ENCODE measurements at regions not wholly inside any gene's neighbourhood (a gene's known extent, or its start where the extent isn't known, plus 50 kb on each side); places are given as distances from the start of the nearest gene placed in this dataset.
A peak's percentile ranks its signal among the peaks of the same experiment; 100 is the strongest.

GRCh38 chr12:25058012-25058411, 109.1 kb upstream of the BCAT1 start:
- H3K9me3 Mint-ChIP-seq, result no peaks in the 10 kb centered on the region
- H3K36me3 Mint-ChIP-seq, result peaks cover 15% of the 10 kb centered on the region
- H3K4me1 Mint-ChIP-seq, result peaks cover 60 to 75% (median 71%) of the 10 kb centered on the region in 3 donors
- CTCF ChIA-PET, result no interaction called here
- no peaks in the 10 kb centered on the region for H3K27me3 Mint-ChIP-seq
- no peak for DNase-seq
- Histone ChIP-seq H3K27me3 (replicated peaks in 1 of 2; ENCODE audit: control insufficient read depth in 2 of 2, extremely low read depth in 1 of 2, insufficient read depth in 2 of 2, low read length in 1 of 2) (no peaks in the 10 kb centered on the region), H3K4me1 (ENCODE audit: control insufficient read depth in 1 of 2, extremely low read depth in 1 of 2, insufficient read depth in 2 of 2, low read length in 2 of 2) (peaks cover 22 to 30% of the 10 kb centered on the region in 2 experiments), H3K4me3 (ENCODE audit: control insufficient read depth in 1 of 2, extremely low read depth in 1 of 2, low read length in 1 of 2) (no peak overlapping the region), H3K9me3 (no peaks in the 10 kb centered on the region), H3K36me3 (ENCODE audit: control insufficient read depth in 2 of 2, extremely low read depth in 1 of 2, insufficient read depth in 1 of 2, low read length in 1 of 2) (peaks cover 0 to 4% of the 10 kb centered on the region in 2 donors), H3K27ac (ENCODE audit: low read length) (no peak overlapping the region)
- H3K4me3 Mint-ChIP-seq, result peak overlapping the region; percentile 11 to 81 (median 39)
- peak overlapping the region in 1 of 2 donors; percentile 45 for H3K27ac Mint-ChIP-seq
- POLR2A ChIA-PET, result interaction anchor here in 1 of 2 donors (0.7 kb wide), 1 partner anchor 20 kb away, joined by 3 read pairs; no protein-coding TSS in a partner anchor
- ATAC-seq (replicated peaks in 1 of 4), result no peak
- WGBS (ENCODE audit: insufficient coverage), result no CpG with 5 or more reads among the region's 5 CpGs

GRCh38 chr12:25056486-25057130, 107.7 kb upstream of the BCAT1 start:
- peaks cover 65 to 68% (median 65%) of the 10 kb centered on the region in 3 donors for H3K4me1 Mint-ChIP-seq
- H3K9me3 Mint-ChIP-seq, result no peaks in the 10 kb centered on the region
- Histone ChIP-seq H3K4me3 (ENCODE audit: control insufficient read depth in 1 of 2, extremely low read depth in 1 of 2, low read length in 1 of 2) (no peak overlapping the region), H3K27me3 (replicated peaks in 1 of 2; ENCODE audit: control insufficient read depth in 2 of 2, extremely low read depth in 1 of 2, insufficient read depth in 2 of 2, low read length in 1 of 2) (no peaks in the 10 kb centered on the region), H3K27ac (ENCODE audit: low read length) (peak overlapping the region; percentile 20), H3K4me1 (ENCODE audit: control insufficient read depth in 1 of 2, extremely low read depth in 1 of 2, insufficient read depth in 2 of 2, low read length in 2 of 2) (peaks cover 23 to 32% of the 10 kb centered on the region in 2 experiments), H3K9me3 (no peaks in the 10 kb centered on the region), H3K36me3 (ENCODE audit: control insufficient read depth in 2 of 2, extremely low read depth in 1 of 2, insufficient read depth in 1 of 2, low read length in 1 of 2) (no peaks in the 10 kb centered on the region)
- no CpG with 5 or more reads among the region's 3 CpGs for WGBS (ENCODE audit: insufficient coverage)
- peaks cover 4% of the 10 kb centered on the region for H3K36me3 Mint-ChIP-seq
- ChIA-PET CTCF (interaction anchor here (0.6 to 0.9 kb wide), 3 partner anchors 9 to 331 kb away, joined by 3 to 4 read pairs (median 3); no protein-coding TSS in a partner anchor), POLR2A (no interaction called here)
- DNase-seq, result peak in 1 of 35 experiments; percentile 10
- H3K4me3 Mint-ChIP-seq, result peak overlapping the region; percentile 80 to 81 (median 81)
- H3K27me3 Mint-ChIP-seq, result no peaks in the 10 kb centered on the region
- peak overlapping the region; percentile 32 to 93 for H3K27ac Mint-ChIP-seq
- no peak for ATAC-seq (replicated peaks in 1 of 4)

DNA sequence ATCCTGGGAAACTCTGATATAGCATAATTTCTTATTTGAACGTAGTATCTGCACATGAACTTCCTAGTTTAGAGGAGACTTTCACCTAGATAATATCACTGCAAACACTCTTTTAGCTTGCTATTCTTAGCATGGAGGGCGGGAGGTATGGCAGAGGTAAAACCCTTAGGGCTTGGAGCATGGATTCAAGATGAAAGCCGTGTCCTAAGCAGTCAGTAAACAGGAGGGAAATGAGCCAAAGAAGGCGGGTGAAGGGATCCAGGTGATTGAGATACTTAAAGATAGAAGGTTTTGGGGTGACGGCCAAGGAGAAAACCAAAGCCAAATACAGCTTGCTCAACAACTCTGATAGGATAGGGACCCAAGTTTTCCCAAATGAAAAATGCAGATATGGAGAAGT, 107.1 kb upstream of the BCAT1 start:
- DNase-seq (peak in 1 of 35 experiments; percentile 11), ATAC-seq (replicated peaks in 1 of 4) (no peak)
- Mint-ChIP-seq H3K9me3 (no peaks in the 10 kb centered on the region), H3K4me1 (peaks cover 67 to 71% (median 71%) of the 10 kb centered on the region in 3 donors), H3K27me3 (no peaks in the 10 kb centered on the region), H3K36me3 (peaks cover 4% of the 10 kb centered on the region), H3K27ac (peak overlapping the region; percentile 82 to 93), H3K4me3 (peak overlapping the region; percentile 80 to 81 (median 81))
- Histone ChIP-seq H3K27ac (ENCODE audit: low read length) (peak overlapping the region; percentile 15), H3K4me3 (ENCODE audit: control insufficient read depth in 1 of 2, extremely low read depth in 1 of 2, low read length in 1 of 2) (peak overlapping the region in 1 of 2 donors; percentile 8), H3K9me3 (no peaks in the 10 kb centered on the region), H3K27me3 (replicated peaks in 1 of 2; ENCODE audit: control insufficient read depth in 2 of 2, extremely low read depth in 1 of 2, insufficient read depth in 2 of 2, low read length in 1 of 2) (no peaks in the 10 kb centered on the region), H3K36me3 (ENCODE audit: control insufficient read depth in 2 of 2, extremely low read depth in 1 of 2, insufficient read depth in 1 of 2, low read length in 1 of 2) (no peaks in the 10 kb centered on the region), H3K4me1 (ENCODE audit: control insufficient read depth in 1 of 2, extremely low read depth in 1 of 2, insufficient read depth in 2 of 2, low read length in 2 of 2) (peaks cover 25 to 38% of the 10 kb centered on the region in 2 experiments)
- CTCF ChIA-PET, result interaction anchor here (0.6 to 0.9 kb wide), 4 partner anchors 10 to 331 kb away, joined by 3 to 4 read pairs (median 3); no protein-coding TSS in a partner anchor
- WGBS (ENCODE audit: insufficient coverage), result 61% methylated on average over 2 of the region's 5 CpGs
- POLR2A ChIA-PET, result no interaction called here

GRCh38 chr12:25054783-25055144, 105.9 kb upstream of the BCAT1 start:
- Mint-ChIP-seq H3K27me3 (no peaks in the 10 kb centered on the region), H3K4me1 (peaks cover 63 to 71% (median 67%) of the 10 kb centered on the region in 3 donors), H3K9me3 (peaks cover 0 to 3% (median 0%) of the 10 kb centered on the region in 3 donors), H3K36me3 (peaks cover 4% of the 10 kb centered on the region), H3K4me3 (peak overlapping the region; percentile 81 to 85 (median 81)), H3K27ac (peak overlapping the region; percentile 93 to 94)
- Histone ChIP-seq H3K4me3 (ENCODE audit: control insufficient read depth in 1 of 2, extremely low read depth in 1 of 2, low read length in 1 of 2) (peak overlapping the region; percentile 69 to 70), H3K36me3 (ENCODE audit: control insufficient read depth in 2 of 2, extremely low read depth in 1 of 2, insufficient read depth in 1 of 2, low read length in 1 of 2) (no peaks in the 10 kb centered on the region), H3K27ac (ENCODE audit: low read length) (peak overlapping the region; percentile 92), H3K9me3 (no peaks in the 10 kb centered on the region), H3K4me1 (ENCODE audit: control insufficient read depth in 1 of 2, extremely low read depth in 1 of 2, insufficient read depth in 2 of 2, low read length in 2 of 2) (peaks cover 26 to 44% of the 10 kb centered on the region in 2 experiments), H3K27me3 (replicated peaks in 1 of 2; ENCODE audit: control insufficient read depth in 2 of 2, extremely low read depth in 1 of 2, insufficient read depth in 2 of 2, low read length in 1 of 2) (no peaks in the 10 kb centered on the region)
- DNase-seq, result peak in 31 of 35 experiments; percentile 8 to 60 (median 30)
- POLR2A ChIA-PET, result no interaction called here
- ATAC-seq (replicated peaks in 1 of 4), result no peak
- WGBS (ENCODE audit: insufficient coverage), result 0% methylated on average over 3 of the region's 5 CpGs
- CTCF ChIA-PET, result no interaction called here

- Histone ChIP-seq H3K4me3 (ENCODE audit: control insufficient read depth in 1 of 2, extremely low read depth in 1 of 2, low read length in 1 of 2) (peak overlapping the region; percentile 69 to 70), H3K36me3 (ENCODE audit: control insufficient read depth in 2 of 2, extremely low read depth in 1 of 2, insufficient read depth in 1 of 2, low read length in 1 of 2) (no peaks in the 10 kb centered on the region), H3K27ac (ENCODE audit: low read length) (peak overlapping the region; percentile 92), H3K9me3 (no peaks in the 10 kb centered on the region), H3K4me1 (ENCODE audit: control insufficient read depth in 1 of 2, extremely low read depth in 1 of 2, insufficient read depth in 2 of 2, low read length in 2 of 2) (peaks cover 26 to 44% of the 10 kb centered on the region in 2 experiments), H3K27me3 (replicated peaks in 1 of 2; ENCODE audit: control insufficient read depth in 2 of 2, extremely low read depth in 1 of 2, insufficient read depth in 2 of 2, low read length in 1 of 2) (no peaks in the 10 kb centered on the region)
- peaks cover 0 to 3% (median 0%) of the 10 kb centered on the region in 3 donors for H3K9me3 Mint-ChIP-seq
- CTCF ChIA-PET, result interaction anchor here (1.0 to 1.5 kb wide), 2 partner anchors 61 to 75 kb away, joined by 4 read pairs; no protein-coding TSS in a partner anchor
- no CpG with 5 or more reads among the region's 4 CpGs for WGBS (ENCODE audit: insufficient coverage)
- DNase-seq, result peak in 1 of 35 experiments; percentile 14
- peak overlapping the region; percentile 81 to 85 (median 81) for H3K4me3 Mint-ChIP-seq
- peak overlapping the region; percentile 93 to 94 for H3K27ac Mint-ChIP-seq
- no peaks in the 10 kb centered on the region for H3K27me3 Mint-ChIP-seq
- peaks cover 4% of the 10 kb centered on the region for H3K36me3 Mint-ChIP-seq
- H3K4me1 Mint-ChIP-seq, result peaks cover 63 to 70% (median 64%) of the 10 kb centered on the region in 3 donors
- POLR2A ChIA-PET, result interaction anchor here in 1 of 2 donors (1.2 to 1.4 kb wide), 2 partner anchors 8 to 163 kb away, joined by 3 to 4 read pairs; no protein-coding TSS in a partner anchor
- ATAC-seq (replicated peaks in 1 of 4), result no peak
Observed at GRCh38 chr12:25054076-25054782, 105.3 kb upstream of the BCAT1 start.

DNA sequence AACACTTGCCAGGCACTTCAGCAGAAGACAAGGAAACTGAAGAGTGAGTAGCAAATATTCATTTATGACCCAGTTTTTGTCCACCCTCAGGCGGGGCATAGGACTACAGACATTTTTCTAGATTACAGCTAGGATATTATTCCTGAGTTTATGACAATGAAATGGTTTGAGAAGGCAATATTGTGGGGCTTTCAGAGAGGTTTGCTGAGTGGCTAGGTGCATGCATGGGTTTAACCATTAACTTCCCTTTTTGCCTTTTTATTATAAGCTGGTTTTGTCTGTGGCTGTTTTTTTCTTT, 104.0 kb upstream of the BCAT1 start:
- peak in 2 of 4 experiments; percentile 4 to 6 for ATAC-seq (replicated peaks in 1 of 4)
- Mint-ChIP-seq H3K36me3 (peaks cover 4% of the 10 kb centered on the region), H3K9me3 (peaks cover 0 to 3% (median under 1%) of the 10 kb centered on the region in 3 donors), H3K4me1 (peaks cover 51 to 59% (median 52%) of the 10 kb centered on the region in 3 donors), H3K4me3 (peak overlapping the region; percentile 81 to 98 (median 97)), H3K27ac (peak overlapping the region; percentile 98 to 99), H3K27me3 (no peaks in the 10 kb centered on the region)
- POLR2A ChIA-PET, result interaction anchor here (0.5 to 2.8 kb wide), 7 partner anchors 10 to 312 kb away, joined by 3 to 13 read pairs (median 4); partner anchors contain the start of genes DNAI7 (in 1 of the 2) and ETFRF1 (in 1 of the 2)
- DNase-seq, result peak in 3 of 35 experiments; percentile 2 to 15 (median 7)
- H3K27ac ChIP-seq (ENCODE audit: low read length), result peak overlapping the region; percentile 92
- H3K9me3 ChIP-seq, result no peaks in the 10 kb centered on the region
- peak overlapping the region; percentile 70 to 86 for H3K4me3 ChIP-seq (ENCODE audit: control insufficient read depth in 1 of 2, extremely low read depth in 1 of 2, low read length in 1 of 2)
- H3K36me3 ChIP-seq (ENCODE audit: control insufficient read depth in 2 of 2, extremely low read depth in 1 of 2, insufficient read depth in 1 of 2, low read length in 1 of 2), result no peaks in the 10 kb centered on the region
- peaks cover 26 to 37% of the 10 kb centered on the region in 2 experiments for H3K4me1 ChIP-seq (ENCODE audit: control insufficient read depth in 1 of 2, extremely low read depth in 1 of 2, insufficient read depth in 2 of 2, low read length in 2 of 2)
- CTCF ChIA-PET, result interaction anchor here (0.5 to 3.1 kb wide), 10 partner anchors 9 to 189 kb away, joined by 3 to 16 read pairs (median 4); no protein-coding TSS in a partner anchor
- no CpG with 5 or more reads among the region's 1 CpG for WGBS (ENCODE audit: insufficient coverage)
- H3K27me3 ChIP-seq (replicated peaks in 1 of 2; ENCODE audit: control insufficient read depth in 2 of 2, extremely low read depth in 1 of 2, insufficient read depth in 2 of 2, low read length in 1 of 2), result no peaks in the 10 kb centered on the region
